Endothelial cell (in vitro differentiated cells): ENCODE measurements at regions not wholly inside any gene's neighbourhood (a gene's known extent, or its start where the extent isn't known, plus 50 kb on each side); places are given as distances from the start of the nearest gene placed in this dataset.

ENCODE experiments used
- DNase-seq: peaks from one replicate; pipeline ENCODE4 v3.0.0; 2021; ENCODE audit warnings: low spot score
- H3K27ac Mint-ChIP-seq: one replicate; pipeline ENCODE4 v1.8.0; 2021; ENCODE audit warnings: mixed read lengths, inconsistent platforms; ENCODE audit not compliant: unreplicated experiment
- H3K27me3 Mint-ChIP-seq: one replicate; pipeline ENCODE4 v1.8.0; 2021; ENCODE audit warnings: mild to moderate bottlenecking, moderate library complexity, mixed read lengths, inconsistent platforms; ENCODE audit not compliant: unreplicated experiment
- H3K36me3 Mint-ChIP-seq: one replicate; pipeline ENCODE4 v1.8.0; 2021; ENCODE audit warnings: mild to moderate bottlenecking, low read depth, mixed read lengths, inconsistent platforms; ENCODE audit not compliant: unreplicated experiment
- H3K4me1 Mint-ChIP-seq: one replicate; pipeline ENCODE4 v1.8.0; 2021; ENCODE audit warnings: mild to moderate bottlenecking, mixed read lengths, inconsistent platforms; ENCODE audit not compliant: unreplicated experiment
- H3K4me3 Mint-ChIP-seq: one replicate; pipeline ENCODE4 v1.8.0; 2021; ENCODE audit warnings: mild to moderate bottlenecking, mixed read lengths, inconsistent platforms; ENCODE audit not compliant: unreplicated experiment
- H3K9me3 Mint-ChIP-seq: one replicate; pipeline ENCODE4 v1.8.0; 2021; ENCODE audit warnings: mixed read lengths, inconsistent platforms; ENCODE audit not compliant: unreplicated experiment
- TF ChIP-seq, protein P1 (sequence below): fragments of 200-600 bp; sonication (generic); IDR thresholded peaks from one replicate; pipeline ENCODE4 v1.5.0; 2021; ENCODE audit warnings: antibody characterized with exemption; ENCODE audit not compliant: unreplicated experiment

DNA sequence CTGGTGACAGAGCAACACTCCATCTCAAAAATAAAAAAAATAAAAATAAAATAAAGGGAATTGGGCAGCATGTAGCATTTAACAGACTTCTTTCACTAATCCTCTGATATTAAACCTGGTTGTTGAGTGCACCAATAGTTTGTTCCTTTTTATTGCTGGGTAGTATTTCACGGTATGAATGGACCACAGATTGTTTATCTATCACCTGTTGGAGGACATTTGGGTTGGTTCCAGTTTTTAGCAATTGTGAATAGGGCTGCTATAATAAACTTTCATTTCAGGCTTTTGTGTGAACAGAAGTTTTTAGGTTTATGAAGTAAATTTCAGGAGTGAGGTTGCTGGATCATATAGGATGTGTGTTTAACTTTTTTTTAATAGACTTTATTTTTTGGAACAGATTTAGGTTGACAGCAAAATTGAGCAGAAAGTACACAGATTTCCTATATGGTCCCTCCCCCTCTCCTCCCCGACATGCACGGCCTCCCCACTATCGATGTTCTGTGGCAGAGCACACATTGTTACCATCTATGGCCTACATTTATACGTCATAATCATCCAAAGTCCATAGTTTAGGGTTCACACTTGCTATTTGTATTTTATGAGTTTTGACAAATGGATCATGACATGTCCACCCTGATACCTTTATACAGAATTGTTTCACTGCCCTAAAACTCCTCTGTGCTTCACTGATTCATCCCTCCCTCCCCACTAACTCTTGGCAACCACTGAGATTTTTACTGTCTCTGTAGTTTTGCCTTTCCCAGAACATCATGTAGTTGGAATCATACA lies 66.1 kb upstream of the TMPRSS2 start:
- TF ChIP-seq, protein P1, sequence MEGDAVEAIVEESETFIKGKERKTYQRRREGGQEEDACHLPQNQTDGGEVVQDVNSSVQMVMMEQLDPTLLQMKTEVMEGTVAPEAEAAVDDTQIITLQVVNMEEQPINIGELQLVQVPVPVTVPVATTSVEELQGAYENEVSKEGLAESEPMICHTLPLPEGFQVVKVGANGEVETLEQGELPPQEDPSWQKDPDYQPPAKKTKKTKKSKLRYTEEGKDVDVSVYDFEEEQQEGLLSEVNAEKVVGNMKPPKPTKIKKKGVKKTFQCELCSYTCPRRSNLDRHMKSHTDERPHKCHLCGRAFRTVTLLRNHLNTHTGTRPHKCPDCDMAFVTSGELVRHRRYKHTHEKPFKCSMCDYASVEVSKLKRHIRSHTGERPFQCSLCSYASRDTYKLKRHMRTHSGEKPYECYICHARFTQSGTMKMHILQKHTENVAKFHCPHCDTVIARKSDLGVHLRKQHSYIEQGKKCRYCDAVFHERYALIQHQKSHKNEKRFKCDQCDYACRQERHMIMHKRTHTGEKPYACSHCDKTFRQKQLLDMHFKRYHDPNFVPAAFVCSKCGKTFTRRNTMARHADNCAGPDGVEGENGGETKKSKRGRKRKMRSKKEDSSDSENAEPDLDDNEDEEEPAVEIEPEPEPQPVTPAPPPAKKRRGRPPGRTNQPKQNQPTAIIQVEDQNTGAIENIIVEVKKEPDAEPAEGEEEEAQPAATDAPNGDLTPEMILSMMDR: no peak
- no peaks in the 10 kb centered on the region for H3K27me3 Mint-ChIP-seq
- DNase-seq: no peak
- peaks cover 3% of the 10 kb centered on the region for H3K36me3 Mint-ChIP-seq
- no peak overlapping the region for H3K4me3 Mint-ChIP-seq
- H3K4me1 Mint-ChIP-seq: no peaks in the 10 kb centered on the region
- H3K27ac Mint-ChIP-seq: no peak overlapping the region
- peaks cover 4% of the 10 kb centered on the region for H3K9me3 Mint-ChIP-seq

DNA sequence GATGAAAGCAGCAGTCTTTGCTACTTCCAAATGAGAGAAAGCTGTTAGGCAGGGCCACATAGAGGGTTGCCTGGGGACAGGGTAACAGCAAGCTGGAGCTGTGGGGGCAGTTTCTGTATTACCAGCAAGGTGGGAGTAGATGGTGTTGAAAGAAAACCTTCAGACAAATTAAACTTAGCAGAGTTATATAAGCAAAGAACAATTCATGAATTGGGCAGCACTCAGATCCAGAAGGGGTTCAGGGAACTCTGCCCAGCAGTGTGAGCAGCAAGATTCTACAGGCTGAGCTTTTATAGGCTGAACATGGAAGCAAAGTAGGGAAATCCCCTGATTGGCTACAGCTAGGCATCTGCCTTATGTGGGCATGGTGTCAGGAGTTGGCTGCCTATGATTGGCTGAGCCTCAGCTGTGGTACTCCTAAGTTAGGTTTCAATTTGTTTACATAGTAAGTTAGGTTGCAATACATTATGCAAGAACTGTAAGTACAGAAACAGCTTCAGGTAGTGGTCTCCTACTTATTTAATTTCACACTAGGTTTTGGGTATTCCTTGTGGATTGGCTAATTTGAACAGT lies 64.1 kb upstream of the TMPRSS2 start:
- Mint-ChIP-seq H3K9me3 (peaks cover 4% of the 10 kb centered on the region), H3K4me3 (no peak overlapping the region), H3K36me3 (peaks cover 3% of the 10 kb centered on the region), H3K4me1 (no peaks in the 10 kb centered on the region), H3K27ac (no peak overlapping the region), H3K27me3 (peaks cover 2% of the 10 kb centered on the region)
- TF ChIP-seq, protein P1: no peak
- no peak for DNase-seq

DNA sequence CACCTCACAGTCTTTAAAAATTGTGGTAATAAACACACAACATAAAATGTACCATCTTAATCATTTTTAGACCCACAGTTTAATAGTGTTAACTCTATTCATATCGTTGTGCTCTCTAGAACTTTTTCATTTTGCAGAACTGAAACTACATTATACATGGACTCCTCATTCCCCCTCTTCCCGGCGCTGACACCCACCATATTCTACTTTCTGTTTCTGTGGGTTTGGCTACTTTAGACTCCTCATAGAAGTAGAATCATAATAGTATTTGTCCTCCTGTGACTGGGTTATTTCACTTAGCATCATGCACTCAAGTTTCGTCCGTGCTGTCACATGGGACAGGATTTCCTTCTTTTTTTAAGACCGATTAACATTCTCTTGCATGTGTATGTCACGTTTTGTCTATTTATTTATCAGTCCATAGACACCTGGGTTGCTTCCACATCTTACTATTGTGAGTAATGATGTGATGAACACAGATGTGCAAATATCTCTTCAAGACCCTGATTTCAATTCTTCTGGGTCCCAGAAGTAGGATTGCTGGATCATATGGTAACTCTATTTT lies 62.9 kb upstream of the TMPRSS2 start:
- Mint-ChIP-seq H3K36me3 (peaks cover 3% of the 10 kb centered on the region), H3K4me3 (no peak overlapping the region), H3K27ac (no peak overlapping the region), H3K4me1 (no peaks in the 10 kb centered on the region), H3K9me3 (peaks cover 4% of the 10 kb centered on the region), H3K27me3 (peaks cover 2% of the 10 kb centered on the region)
- TF ChIP-seq, protein P1: no peak
- DNase-seq: no peak

DNA sequence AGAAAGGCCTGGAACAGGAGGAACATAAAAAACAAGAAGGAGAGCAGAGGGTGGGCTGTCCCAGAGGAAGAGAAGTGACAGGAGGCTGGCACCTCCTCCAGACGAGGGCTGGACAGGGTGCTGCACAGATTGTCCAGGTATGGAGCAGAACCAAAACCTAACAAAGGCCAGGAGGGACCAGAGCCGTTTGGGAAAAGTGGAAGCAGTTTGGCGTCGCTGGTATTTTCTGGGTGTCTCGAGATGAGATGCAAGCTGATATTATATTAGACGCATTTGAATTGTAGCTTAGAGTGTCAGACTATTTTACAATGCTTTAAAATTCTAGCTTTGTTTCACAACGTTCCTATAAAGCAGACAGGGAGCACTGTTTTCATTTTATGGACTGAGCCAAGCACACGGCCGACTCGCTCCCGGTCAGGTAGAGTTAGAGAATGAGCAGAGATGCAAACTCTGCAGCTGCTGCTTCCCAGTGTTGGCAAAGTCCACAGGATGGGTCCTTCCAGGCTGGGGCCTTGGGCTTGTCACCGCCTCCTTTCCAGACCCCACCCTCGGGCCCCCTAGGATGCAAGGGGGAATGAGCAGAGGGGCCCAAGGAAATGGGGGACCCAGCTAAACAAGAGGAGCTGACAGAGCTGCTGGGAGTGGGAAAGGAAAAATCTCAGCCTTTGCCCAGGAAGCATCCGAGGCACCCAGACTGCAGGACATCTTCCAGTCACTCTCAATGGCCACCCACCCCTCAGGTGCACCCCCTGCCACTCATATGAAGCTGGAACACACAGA lies 60.8 kb upstream of the TMPRSS2 start:
- Mint-ChIP-seq H3K27me3 (peaks cover 4% of the 10 kb centered on the region), H3K9me3 (peaks cover 4% of the 10 kb centered on the region), H3K27ac (no peak overlapping the region), H3K4me1 (peaks cover 4% of the 10 kb centered on the region), H3K4me3 (no peak overlapping the region), H3K36me3 (peaks cover 3% of the 10 kb centered on the region)
- TF ChIP-seq, protein P1: no peak
- DNase-seq: no peak
